ENCODE measurements at regions not wholly inside any gene's neighbourhood (a gene's known extent, or its start where the extent isn't known, plus 50 kb on each side); places are given as distances from the start of the nearest gene placed in this dataset.
"Not testable (repeated sequence)": the region's sequence is repeated elsewhere in the genome, so short reads cannot be mapped to it uniquely, and the experiment has no call there.

DNA sequence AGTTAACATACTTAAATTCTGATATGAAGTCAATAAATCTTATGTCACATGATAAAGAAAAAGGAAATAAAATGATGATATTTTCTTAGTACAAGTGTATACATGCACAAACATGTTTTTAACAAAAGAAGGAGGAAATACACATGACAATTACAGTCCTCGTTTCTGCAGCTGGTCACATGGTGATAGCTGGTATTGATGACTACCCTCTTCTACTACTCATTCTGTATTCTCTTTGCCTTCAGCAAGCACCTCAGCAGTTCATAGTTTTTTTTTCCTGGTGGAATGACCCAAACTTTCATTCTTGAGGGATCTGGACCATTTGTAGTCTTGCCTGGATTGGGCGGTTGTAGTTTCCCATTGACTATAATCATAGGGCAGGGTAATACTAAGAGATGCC lies 64.4 kb upstream of the CFAP126 start:
- TF ChIP-seq, protein P1, sequence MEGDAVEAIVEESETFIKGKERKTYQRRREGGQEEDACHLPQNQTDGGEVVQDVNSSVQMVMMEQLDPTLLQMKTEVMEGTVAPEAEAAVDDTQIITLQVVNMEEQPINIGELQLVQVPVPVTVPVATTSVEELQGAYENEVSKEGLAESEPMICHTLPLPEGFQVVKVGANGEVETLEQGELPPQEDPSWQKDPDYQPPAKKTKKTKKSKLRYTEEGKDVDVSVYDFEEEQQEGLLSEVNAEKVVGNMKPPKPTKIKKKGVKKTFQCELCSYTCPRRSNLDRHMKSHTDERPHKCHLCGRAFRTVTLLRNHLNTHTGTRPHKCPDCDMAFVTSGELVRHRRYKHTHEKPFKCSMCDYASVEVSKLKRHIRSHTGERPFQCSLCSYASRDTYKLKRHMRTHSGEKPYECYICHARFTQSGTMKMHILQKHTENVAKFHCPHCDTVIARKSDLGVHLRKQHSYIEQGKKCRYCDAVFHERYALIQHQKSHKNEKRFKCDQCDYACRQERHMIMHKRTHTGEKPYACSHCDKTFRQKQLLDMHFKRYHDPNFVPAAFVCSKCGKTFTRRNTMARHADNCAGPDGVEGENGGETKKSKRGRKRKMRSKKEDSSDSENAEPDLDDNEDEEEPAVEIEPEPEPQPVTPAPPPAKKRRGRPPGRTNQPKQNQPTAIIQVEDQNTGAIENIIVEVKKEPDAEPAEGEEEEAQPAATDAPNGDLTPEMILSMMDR (conservative IDR thresholded peaks at IDR 0.05; ENCODE audit: low read depth, low read length): no peak
- DNase-seq (ENCODE audit: low read depth): no peak
- H3K4me3 ChIP-seq (ENCODE audit: low read length): no peak overlapping the region

DNA sequence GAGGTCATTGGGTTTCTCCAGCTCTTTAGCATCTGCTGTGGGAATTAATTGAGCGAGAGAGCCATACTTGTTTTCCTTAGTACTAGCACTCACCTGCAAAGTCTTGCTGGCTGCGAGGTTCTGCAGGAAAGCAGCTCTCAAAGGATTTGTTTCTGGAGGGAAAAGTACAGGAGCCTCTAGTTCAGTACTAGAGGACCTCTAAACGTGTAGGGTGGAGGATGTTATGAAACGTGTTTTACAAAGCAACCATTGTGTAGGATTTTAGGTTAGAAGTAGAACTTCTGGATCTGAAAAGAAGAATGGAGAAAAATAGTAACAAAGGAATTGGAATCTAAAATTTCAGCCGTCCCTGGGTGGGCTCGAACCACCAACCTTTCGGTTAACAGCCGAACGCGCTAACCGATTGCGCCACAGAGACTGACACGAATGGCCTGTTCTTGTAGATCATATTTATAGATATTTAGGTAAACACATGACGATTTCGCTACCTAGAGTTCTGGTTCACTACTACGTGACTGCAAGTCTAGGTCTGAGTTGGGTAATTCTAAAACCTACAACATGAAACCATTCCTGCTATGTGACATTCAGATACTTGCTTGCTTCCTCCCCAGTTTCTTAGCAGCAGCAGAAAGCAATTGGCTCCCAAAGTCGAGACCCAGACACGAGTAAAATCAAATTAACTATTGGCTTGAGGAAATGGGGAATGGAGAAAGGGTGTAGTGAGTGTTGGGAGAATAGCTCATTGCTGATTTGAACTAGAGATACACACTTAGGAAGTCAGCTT lies 60.2 kb upstream of the CFAP126 start:
- TF ChIP-seq, protein P1 (conservative IDR thresholded peaks at IDR 0.05; ENCODE audit: low read depth, low read length): no peak
- peak; percentile 2 for DNase-seq (ENCODE audit: low read depth)
- H3K4me3 ChIP-seq (ENCODE audit: low read length): peak overlapping the region; percentile 37

DNA sequence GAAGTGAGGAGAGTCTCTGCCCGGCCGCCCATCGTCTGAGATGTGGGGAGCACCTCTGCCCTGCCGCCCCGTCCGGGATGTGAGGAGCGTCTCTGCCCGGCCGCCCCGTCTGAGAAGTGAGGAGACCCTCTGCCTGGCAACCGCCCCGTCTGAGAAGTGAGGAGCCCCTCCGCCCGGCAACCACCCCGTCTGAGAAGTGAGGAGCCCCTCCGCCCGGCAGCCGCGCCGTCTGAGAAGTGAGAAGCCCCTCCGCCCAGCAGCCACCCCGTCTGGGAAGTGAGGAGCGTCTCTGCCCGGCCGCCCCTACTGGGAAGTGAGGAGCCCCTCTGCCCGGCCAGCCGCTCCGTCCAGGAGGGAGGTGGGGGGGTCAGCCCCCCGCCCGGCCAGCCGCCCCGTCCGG lies 55.2 kb upstream of the CFAP126 start:
- not testable (repeated sequence) for H3K4me3 ChIP-seq (ENCODE audit: low read length); DNase-seq (ENCODE audit: low read depth)

DNA sequence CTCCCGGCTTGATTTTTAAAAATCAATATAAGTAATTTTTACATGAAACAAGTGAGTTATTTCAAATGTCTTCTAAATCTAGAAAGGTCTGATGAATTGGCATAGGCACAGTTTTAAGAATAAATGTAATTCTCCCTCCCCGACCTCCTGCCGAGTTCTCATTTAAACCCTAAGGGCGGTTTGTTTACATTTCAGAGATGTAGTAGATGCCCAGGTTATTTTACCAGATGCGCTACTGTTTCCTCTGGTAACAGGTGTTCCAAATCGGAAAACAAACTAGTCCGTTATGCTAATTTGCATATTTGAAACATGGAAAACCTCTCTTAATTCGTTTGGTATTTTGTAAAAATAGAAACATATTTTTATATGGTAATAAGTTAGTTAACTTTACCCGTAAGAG lies 53.8 kb upstream of the CFAP126 start:
- no peak for DNase-seq (ENCODE audit: low read depth)
- TF ChIP-seq, protein P1 (conservative IDR thresholded peaks at IDR 0.05; ENCODE audit: low read depth, low read length): no peak
- H3K4me3 ChIP-seq (ENCODE audit: low read length): no peak overlapping the region

DNA sequence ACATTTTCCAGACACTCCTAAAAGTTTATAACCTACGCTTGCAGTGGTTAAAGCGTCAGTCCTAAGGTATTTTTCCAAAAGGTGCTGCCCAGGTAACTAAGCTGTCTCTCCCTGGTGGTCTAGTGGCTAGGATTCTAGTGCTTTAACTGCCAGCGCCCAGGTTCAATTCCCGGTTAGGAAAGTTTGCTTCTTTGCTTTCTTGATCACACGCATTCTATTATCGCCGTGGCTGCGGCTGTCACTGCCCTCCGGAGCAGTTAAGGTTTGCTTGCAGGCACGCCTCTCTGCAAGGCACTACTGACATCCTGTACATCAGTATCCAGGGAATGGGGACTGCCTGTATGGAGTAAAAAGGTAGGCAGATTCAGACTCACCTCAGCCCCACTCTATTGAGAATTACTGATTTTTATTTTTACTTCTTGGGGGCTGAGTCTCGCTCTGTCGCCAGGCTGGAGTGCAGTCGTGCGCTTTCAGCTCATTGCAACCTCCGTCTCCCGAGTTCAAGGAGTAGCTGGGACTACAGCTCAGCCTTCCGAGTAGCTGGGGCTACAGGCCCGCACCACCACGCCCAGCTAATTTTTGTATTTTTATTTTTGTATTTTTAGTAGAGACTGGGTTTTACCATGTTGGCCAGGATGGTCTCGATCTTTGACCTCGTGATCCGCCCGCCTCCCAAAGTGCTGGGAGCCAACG lies 53.2 kb upstream of the CFAP126 start:
- no peak for DNase-seq (ENCODE audit: low read depth)
- TF ChIP-seq, protein P1 (conservative IDR thresholded peaks at IDR 0.05; ENCODE audit: low read depth, low read length): no peak
- H3K4me3 ChIP-seq (ENCODE audit: low read length): no peak overlapping the region

DNA sequence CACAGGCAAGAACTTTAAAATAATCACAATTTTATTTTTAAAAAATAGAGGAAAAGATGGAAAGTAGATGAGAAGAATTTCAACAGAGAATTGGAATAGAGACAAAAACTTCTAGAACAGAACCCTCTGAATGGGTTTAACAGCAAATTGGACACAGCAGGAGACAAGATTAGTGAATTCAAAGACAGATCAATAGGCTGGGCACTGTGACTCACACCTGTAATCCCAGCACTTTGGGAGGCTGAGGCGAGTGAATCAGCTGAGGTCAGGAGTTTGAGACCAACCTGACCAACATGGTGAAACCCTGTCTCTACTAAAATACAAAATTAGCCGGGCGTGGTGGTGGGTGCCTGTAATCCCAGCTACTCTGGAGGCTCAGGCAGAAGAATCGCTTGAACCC lies 49.9 kb upstream of the CFAP126 start:
- not testable (repeated sequence) for DNase-seq (ENCODE audit: low read depth); H3K4me3 ChIP-seq (ENCODE audit: low read length)

Data from retinal pigment epithelial cell (primary cell).